GM18909 (cell line): ENCODE measurements at regions not wholly inside any gene's neighbourhood (a gene's known extent, or its start where the extent isn't known, plus 50 kb on each side); places are given as distances from the start of the nearest gene placed in this dataset.

Experiments
- ATAC-seq: cut with Tn5 transposase; IDR thresholded peaks from one replicate; pipeline ENCODE4 v1.9.1; 2021; ENCODE audit warnings: mild to moderate bottlenecking; ENCODE audit not compliant: unreplicated experiment, poor library complexity

GRCh38 chr5:88144219-88145001, 124.2 kb downstream of the TMEM161B start:
- no peak for ATAC-seq

DNA sequence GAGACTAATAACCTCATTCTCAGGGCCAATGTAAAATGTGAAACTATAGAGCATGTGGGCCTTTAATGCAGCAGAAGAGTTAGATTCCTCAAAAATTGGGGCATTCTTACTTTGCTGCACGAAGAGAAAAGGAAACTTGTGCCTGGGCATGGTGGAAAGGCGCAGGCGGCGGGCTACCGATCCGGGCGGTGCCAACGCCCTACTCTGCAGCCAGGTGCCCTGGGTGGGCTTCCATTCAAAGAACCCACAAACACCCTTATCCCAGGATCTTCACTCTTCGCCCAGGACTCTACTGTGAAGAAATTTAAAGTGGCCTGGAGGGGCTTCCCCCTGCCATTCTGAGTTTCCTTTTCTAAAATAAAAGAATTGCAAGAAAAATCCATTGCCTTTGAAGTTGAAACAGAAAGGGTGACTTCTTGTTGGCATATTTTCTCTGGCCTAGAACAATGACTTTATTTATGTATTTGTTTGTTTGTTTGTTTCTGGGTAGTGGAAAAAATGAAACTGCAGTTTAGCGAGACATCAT, 124.9 kb downstream of the TMEM161B start:
- ATAC-seq = no peak

GRCh38 chr5:88142886-88143692, 125.6 kb downstream of the TMEM161B start:
- ATAC-seq = no peak

GRCh38 chr5:88142636-88142885, 126.1 kb downstream of the TMEM161B start:
- no peak for ATAC-seq

DNA sequence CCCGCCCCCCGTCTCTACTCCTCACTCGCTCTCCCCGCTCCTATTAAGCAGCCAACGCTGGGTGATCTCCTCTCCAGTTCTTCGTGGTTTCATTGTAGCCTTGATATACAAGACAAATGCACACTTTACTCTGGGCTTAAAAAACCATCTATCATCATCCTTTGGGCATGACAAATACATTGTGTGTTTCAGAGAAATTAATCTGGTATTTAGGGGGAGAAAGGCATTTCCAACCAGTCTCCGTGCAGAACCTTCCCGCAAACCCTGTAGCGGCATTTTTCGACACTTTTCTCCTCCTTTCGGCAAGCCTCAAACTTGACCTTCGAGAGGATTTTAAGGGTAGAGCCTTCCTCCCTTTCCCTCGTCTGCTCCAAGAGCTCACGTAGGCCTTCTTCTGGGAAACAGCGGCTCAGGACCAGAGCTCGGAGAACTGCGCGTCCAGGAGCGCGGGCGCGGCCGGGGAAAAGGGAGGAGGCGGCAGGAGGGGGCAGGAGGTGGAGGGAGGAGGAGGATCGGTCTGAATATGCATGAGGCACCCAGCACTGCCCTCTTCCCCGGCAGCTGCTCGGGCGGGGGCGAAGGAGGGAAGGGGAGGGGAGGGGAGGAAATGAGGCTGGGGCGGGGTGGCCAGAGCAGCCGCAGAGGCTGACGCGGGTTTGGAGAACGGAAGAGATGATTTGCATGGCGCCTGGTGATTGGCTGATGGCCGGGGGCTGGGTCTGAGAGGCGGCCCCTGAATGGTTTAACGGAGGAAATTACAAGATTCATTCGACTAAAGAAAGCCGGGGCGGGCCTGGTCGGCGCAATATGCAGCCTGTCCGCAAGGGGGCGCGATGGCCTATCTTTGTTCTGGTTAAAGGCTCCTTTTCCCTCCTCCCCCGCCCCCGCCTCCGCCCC, 127.5 kb downstream of the TMEM161B start:
- ATAC-seq = peak; percentile 96

DNA sequence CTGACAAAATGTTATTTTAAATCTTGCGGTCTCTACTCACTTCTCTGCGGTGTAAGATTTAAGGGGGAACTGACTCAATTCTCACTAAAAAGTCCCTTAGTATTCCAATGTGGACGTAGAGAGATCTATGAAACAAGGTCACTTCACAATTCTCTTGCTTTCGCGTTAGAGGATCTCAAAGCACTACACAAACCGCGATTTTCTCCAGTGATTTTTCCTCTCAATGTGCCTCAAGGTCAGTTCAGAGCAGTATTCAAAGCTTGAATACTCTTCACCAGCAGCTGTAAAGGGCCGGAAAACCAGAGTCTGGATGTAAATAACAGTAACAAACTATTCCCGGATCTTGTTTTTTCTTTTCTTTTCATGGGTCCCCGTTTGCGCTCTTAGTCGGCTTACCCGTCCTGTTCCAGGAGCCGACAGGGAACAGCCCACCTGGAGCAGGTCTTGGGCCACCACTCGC, 128.2 kb downstream of the TMEM161B start:
- no peak for ATAC-seq

DNA sequence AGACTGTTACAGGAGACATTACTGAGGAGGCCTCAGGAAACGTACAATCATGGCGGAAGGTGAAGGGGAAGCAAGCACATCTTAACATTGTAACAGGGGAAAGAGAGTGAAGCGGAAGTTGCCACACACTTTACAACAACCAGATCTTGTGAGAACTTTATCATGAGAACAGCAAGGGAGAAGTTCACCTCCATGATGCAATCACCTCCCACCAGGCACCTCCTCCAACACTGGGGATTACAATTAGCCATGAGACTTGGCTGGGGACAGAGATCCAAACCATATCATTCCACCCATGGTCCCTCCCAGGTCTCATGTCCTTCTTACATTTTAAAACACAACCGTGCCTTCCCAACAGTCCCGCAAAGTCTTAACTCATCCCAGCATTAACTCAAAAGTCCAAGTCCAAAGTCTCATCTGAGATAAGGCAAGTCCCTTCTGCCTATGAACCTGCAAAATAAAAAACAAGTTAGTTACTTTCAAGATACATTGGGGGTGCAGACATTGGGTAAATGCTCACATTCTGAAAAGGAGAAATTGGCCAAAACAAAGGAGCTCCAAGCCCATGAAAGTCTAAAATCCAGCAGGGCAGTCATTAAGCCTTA, 138.3 kb downstream of the TMEM161B start:
- no peak for ATAC-seq

DNA sequence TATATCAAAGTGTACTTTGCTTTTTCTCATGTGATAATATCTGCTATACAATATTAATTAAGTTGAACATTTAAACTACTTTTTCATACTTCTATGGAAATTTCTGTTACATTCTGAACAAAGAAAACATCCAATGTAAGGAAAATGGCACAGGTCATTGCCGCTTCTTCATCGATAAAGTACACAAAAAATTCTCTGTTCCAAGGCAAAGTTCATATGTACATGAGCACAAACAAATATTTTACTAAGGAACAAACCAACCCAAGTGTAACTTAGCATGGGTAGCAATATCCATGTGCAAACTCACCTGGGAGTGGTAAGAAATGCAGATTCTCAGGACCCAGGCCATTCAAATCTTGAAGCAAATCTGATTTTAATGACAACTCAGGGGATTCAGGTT, 139.8 kb downstream of the TMEM161B start:
- ATAC-seq = no peak

GRCh38 chr5:88119535-88120125, 149.0 kb downstream of the TMEM161B start:
- no peak for ATAC-seq

DNA sequence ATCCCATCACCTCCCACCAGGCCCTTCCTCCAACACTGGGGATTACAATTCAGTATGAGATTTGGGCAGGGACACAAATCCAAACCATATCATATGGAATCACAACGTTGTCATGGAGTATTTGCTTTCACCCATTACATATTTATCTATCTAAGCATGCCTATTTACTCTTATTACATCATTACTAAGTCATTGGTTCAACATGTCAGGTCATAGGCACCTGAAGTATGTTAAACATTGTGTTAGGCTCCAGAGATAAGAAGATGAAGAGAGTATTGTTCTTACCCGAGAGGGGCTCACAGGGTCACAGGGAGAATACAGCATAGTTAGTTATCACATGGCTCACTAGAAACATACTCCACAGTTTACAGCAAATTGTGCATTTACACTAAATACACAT, 150.5 kb downstream of the TMEM161B start:
- ATAC-seq = no peak

- no peak for ATAC-seq
Observed at GRCh38 chr5:88117546-88117945, 151.1 kb downstream of the TMEM161B start.

- no peak for ATAC-seq
Observed at GRCh38 chr5:88116396-88116795, 152.2 kb downstream of the TMEM161B start.

- ATAC-seq = no peak
Observed at GRCh38 chr5:88115211-88115610, 153.4 kb downstream of the TMEM161B start.

DNA sequence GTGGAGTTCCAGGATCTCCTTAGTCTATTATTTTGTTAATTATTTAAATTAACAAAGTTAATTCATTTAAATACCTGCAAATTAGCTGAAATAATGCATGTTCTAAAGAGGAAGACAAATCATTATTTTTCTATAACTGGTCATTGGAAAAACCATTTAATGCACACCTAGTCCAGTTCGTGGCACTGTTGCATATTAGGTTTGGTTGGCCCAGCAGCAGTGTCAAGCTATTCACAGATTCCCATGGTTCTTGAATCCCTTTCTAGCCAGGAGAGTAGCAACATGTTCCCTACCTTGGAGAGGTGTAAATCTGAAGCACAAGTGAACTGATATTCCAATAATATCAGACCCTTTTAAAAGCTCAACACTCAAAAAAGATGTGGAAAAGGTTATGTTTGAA, 155.2 kb downstream of the TMEM161B start:
- no peak for ATAC-seq

DNA sequence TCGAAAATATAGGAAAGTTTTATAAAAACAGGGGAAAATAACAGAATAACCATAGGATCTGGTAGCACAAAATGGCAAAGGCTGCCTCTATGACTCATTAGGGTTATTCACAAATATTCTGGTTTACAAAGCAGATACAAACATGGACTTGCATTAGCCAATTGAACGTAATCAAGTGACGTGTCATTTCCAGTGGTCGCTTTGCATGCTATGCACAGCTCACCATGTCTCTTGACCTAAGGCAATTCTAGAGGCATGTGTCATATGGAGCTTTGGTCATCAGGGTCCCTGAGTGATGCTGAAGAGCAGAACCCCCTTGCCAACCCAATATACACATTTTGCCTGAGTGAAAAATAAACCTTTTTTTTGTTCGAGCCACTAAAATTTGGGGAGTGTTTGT, 158.8 kb downstream of the TMEM161B start:
- no peak for ATAC-seq

GRCh38 chr5:88108490-88109279, 160.0 kb downstream of the TMEM161B start:
- no peak for ATAC-seq

GRCh38 chr5:88094906-88095496, 173.6 kb downstream of the TMEM161B start:
- no peak for ATAC-seq

DNA sequence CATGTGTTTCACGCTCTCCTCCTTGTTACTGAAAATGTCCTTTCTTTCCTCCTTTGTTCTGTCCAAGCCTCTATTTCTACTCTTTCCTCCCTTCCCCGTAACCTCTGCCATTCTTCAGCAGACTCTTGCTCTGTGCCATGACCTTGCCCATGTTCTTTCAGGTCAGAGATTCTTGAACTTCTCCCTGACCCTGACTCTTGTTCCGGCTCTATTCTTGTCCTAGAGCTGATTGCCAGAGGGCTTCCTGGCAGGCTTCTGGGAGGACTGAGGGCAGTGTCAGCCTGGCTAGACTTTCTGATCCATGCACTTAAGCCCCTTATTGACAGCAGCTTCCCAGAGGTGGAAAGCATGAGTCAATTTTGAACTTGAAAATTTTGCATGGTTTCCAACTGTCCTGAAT, 174.2 kb downstream of the TMEM161B start:
- no peak for ATAC-seq

DNA sequence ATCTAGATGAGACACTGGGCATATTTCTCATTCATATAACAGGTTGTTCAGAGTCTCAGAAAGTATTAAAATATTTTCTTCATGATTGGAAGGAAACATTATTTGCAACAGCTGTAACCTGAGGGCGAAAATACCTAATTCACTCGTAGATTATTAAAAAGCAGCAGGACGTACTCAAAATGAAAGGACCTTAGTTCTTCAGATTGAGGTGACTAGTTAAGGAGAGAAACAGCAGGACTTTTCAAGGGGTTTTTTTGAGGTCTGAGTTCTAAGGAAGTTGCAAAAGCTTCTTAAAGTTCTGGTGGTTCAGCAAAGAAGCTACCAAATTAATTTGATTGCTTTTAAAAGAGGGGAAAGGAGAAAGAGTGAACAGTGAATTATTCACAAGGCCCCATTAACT, 174.9 kb downstream of the TMEM161B start:
- ATAC-seq = peak; percentile 38
